Left hindlimb (tissue), 1 donor: ENCODE measurements at regions not wholly inside any gene's neighbourhood (a gene's known extent, or its start where the extent isn't known, plus 50 kb on each side); places are given as distances from the start of the nearest gene placed in this dataset.

ENCODE experiments used
- DNase-seq: peaks from one replicate; pipeline ENCODE4 v3.0.0-alpha.2; 2018

DNA sequence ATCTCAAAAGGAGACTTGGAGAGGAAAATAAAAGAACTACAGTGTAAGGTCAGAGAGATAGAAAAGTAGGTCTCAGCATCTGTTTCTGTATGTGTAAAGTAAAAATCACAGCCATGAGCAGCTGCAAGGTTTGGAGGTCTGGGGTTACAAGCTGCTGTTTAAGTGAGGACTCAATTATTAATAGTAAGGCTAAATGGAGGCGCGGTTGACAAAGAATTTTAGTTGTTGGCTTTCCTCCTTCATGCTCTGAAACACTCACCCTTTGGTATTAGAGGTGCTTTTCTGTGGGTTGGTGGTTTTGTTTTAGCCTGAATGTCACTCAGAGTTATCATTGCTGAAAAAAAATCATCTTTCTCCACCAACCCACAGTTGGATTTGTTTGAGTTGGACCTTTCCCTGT, 59.8 kb upstream of the HAO2 start:
- DNase-seq, result no peak

DNA sequence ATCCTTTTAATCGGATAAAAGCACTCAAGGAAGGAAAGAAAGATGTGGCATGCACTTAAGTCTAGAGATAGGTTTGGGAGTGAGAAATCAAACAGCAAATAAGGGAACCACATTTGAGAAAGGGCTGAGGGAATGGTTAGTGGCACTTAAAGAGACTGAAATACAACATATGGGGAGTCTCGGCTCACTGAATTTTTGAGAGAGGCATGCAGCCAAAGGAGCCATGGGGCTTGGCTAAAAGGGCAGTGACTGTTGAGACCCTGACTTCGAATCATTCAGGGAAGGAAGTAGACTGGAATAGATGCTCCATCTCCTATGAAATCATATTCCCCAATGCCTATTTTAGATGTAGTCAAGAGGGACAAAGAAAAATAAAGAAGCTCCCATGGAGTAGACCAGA, 58.3 kb upstream of the HAO2 start:
- no peak for DNase-seq

DNA sequence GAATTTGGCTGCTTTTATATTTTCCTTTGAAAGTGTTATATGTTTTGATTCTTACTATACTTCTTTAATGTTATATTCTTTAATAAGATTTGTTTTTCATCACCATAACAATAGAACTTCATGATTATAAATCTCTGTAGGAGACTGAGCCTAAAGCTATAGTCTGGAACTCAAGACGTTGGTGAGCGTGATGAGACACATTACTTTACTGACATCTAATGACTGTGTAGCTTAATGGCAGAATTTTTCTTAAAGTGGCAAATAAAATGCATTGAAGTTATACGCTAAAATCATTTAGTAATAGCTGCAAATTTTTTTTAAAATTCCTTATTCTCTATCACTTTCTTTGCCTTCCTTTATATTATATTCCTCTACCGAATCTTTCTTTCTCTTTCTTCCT, 56.1 kb upstream of the HAO2 start:
- no peak for DNase-seq

DNA sequence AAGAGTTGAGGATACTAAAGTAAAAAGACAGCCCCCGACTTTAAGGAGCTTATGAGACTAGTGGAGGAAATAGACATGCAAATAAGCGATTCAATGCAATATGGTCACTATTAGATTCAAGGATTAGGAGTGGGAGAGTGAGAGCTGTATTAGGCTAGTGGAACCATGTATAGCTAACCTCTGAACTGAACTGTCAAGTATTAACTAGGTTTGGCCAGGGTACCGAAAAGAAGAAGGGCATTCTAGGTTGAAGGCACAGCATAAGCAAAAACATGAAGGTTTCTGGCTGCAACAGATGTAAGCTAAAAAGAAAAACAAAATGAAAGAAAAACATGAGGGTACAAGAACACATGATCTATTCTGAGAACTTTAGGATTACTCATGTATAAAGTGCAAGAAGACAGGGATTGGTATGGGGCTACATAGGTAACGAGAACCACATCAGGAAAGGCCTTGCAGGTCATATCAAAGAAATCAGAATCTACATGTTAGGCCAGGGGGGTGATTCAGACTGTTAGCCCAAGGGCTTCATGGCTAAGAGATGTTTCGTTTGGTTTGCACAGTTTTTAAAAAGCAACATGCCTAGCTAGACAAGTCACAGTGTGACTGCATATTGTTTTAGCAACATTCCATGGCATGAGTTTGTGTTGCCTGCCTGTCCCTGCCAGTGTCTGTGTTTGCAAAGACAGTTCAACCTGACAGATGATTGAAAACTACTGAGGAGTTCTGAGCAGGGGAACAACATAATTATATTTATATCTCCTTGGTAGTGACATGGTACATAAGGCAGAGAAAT, 54.4 kb upstream of the HAO2 start:
- DNase-seq, result no peak

DNA sequence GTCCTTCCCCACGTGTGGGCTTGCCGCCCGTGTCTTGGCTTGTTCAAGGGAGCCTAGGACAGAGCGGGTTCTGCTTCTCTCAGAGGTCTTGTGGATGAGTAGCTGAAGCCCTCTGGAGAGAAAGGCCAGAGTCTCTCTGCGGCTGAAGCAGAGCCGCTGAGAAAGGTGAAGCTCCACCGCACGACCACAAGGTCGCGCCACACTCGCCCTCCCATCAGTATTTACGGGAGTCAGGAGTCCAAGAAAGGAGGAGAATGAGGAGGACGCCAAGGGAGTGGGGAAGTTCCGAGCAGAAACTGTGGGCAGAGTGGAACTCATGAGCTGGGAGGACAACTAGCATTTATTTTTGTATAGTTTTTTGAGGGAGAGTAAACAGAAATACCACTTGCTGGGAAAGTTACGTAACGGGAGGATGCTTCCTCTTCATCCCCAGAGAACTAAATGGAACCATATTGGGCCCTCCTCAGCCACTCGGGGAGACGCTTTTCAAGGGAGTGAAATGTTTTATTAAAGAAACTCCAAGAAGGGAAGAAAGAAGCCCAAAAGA, 51.6 kb upstream of the HAO2 start:
- no peak for DNase-seq

DNA sequence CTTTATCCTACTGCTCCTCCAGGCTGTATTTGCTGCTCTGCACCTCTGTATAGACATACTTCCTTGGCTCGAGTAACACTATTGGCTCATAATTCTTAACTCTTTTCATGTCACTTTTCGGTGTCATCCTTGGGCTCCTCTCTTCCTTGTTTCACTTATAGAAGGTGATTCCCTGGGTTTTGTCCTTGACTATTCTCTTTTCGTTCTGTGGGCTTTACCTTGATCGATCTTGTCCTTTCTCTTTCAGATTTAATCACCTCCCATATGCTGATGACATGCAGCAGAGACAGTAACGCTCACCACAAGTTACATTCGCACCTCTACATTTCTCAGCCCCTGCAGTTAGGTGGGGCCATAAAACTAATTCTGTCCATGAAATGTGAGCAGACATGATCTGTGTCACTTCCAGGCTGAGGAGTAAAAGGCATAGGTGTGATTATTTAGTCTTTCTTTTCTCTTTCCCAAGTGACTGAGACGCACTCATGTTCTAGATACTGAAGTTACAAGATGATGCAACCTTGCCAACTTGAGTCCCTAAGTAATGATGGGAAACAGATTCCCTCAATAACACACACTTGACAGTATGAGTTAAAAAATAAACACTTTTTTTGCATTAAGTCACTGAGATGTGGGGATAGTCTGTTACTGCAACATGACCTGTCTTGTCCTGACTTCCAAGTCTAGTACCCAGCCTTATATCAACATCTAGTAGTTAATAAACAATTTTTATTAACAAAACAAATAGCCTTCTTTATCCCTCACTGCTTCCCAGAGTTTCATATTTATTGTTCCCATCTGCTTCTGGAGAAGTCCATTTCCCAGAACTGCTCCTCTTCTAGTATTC, 49.9 kb upstream of the HAO2 start:
- DNase-seq, result no peak
